ENCODE measurements at regions not wholly inside any gene's neighbourhood (a gene's known extent, or its start where the extent isn't known, plus 50 kb on each side); places are given as distances from the start of the nearest gene placed in this dataset.

DNA sequence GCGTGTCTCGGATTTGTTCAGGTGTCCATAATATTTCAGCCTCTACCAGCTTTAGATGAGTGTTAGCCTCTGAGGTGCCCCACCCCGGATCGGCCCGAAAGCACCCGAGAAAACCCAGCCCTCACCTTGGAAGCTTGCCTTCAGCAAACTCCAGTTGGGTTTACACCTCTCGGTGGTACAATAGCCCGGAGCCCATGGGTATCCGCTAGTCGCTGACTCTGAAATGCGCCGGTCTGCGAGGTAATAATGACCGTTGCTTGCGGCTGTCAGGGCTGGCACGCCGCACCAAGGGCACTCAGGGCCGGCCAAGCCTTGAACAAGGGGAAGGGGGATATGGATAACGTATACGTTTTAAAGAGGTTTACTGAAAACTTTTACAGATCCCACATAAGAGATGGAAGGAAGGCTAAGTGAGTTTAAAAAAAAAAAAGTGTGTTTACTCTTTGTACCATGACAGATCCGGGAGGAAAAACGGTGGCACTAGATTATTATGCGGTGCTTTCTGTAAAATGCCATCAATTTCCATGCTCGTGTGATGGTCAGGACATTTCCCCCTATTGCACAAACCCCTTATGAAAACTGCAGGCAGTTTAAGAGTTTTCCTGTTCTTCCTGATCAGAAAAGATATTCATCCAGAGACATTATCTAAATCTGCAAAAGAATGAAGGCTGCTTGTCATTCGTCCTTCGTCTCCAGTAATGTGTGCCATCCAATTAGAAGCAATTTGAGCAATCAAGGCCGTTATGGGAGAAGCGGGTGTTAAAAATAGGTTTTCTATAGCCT is 124.2 kb downstream of the TMEM161B start:
- Mint-ChIP-seq H3K27ac (no peak overlapping the region), H3K4me3 (no peak overlapping the region), H3K36me3 (ENCODE audit: low read depth) (no peaks in the 10 kb centered on the region), H3K4me1 (peaks cover 10% of the 10 kb centered on the region), H3K27me3 (peaks cover 51% of the 10 kb centered on the region), H3K9me3 (no peaks in the 10 kb centered on the region)
- DNase-seq (no peak), ATAC-seq (no peak)

GRCh38 chr5:88143693-88144218 is 124.9 kb downstream of the TMEM161B start:
- peaks cover 46% of the 10 kb centered on the region for H3K27me3 Mint-ChIP-seq
- no peak overlapping the region for H3K4me3 Mint-ChIP-seq
- no peaks in the 10 kb centered on the region for H3K36me3 Mint-ChIP-seq (ENCODE audit: low read depth)
- H3K9me3 Mint-ChIP-seq = no peaks in the 10 kb centered on the region
- ATAC-seq = no peak
- H3K27ac Mint-ChIP-seq = no peak overlapping the region
- H3K4me1 Mint-ChIP-seq = peaks cover 10% of the 10 kb centered on the region
- DNase-seq = no peak

DNA sequence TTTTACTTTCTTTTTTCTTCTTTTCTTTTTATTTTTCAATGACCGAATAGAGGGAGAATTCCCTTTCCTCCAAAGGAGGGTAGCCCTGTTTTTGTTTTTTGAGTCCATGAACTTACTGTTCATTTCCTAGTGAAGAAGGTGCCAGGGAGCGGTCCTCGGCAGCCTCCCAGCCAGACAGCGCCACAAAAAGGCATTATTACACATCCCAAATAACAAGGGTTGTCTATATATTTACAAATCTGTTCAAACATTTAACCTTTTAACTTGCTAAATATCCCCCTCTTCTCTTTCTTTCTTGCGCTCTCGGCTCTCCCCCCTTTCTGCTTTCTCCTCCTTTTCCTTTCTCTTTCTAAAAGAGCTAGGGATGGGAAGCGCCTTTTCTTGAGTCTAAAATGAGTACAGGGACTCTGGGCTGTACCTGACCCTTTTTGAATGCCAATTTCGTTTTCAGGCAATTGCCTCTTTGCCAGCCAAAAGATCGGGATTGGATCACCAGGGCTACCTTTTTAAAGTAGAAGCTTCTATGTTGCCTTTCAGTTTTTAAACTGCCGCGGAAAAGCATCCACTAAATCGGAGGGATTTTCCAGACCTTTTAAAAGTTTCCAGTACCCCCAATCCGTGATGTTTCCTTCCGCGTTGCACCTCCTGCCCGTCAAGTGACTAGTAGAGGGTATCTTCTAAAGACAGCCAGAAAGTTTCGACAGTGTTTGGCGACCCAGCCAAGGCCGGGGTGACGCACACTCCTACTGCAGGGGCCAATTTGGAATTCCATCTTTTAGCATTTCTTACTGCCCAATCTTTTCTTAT is 125.6 kb downstream of the TMEM161B start:
- ATAC-seq = no peak
- Mint-ChIP-seq H3K27ac (no peak overlapping the region), H3K4me3 (no peak overlapping the region)

DNA sequence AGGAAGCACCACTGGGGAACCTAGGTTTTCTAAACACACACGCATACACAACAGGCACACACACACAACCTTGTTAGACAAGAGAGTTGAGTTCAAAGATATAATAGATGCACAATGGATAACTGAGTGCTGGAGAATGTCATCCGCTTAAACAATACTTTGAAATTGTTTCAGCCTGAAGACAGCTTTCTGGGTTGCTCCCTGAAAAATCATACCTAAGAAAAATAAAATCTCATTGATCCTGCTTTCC is 126.1 kb downstream of the TMEM161B start:
- H3K36me3 Mint-ChIP-seq (ENCODE audit: low read depth) = no peaks in the 10 kb centered on the region
- H3K27ac Mint-ChIP-seq = no peak overlapping the region
- H3K27me3 Mint-ChIP-seq = peaks cover 42% of the 10 kb centered on the region
- H3K4me3 Mint-ChIP-seq = no peak overlapping the region
- DNase-seq = no peak
- H3K9me3 Mint-ChIP-seq = no peaks in the 10 kb centered on the region
- ATAC-seq = no peak
- peaks cover 10% of the 10 kb centered on the region for H3K4me1 Mint-ChIP-seq

More for the DNA sequence above, 125.6 kb downstream of the TMEM161B start:
- DNase-seq = no peak
- H3K4me1 Mint-ChIP-seq = peaks cover 10% of the 10 kb centered on the region
- H3K36me3 Mint-ChIP-seq (ENCODE audit: low read depth) = no peaks in the 10 kb centered on the region
- H3K9me3 Mint-ChIP-seq = no peaks in the 10 kb centered on the region
- H3K27me3 Mint-ChIP-seq = peaks cover 44% of the 10 kb centered on the region

DNA sequence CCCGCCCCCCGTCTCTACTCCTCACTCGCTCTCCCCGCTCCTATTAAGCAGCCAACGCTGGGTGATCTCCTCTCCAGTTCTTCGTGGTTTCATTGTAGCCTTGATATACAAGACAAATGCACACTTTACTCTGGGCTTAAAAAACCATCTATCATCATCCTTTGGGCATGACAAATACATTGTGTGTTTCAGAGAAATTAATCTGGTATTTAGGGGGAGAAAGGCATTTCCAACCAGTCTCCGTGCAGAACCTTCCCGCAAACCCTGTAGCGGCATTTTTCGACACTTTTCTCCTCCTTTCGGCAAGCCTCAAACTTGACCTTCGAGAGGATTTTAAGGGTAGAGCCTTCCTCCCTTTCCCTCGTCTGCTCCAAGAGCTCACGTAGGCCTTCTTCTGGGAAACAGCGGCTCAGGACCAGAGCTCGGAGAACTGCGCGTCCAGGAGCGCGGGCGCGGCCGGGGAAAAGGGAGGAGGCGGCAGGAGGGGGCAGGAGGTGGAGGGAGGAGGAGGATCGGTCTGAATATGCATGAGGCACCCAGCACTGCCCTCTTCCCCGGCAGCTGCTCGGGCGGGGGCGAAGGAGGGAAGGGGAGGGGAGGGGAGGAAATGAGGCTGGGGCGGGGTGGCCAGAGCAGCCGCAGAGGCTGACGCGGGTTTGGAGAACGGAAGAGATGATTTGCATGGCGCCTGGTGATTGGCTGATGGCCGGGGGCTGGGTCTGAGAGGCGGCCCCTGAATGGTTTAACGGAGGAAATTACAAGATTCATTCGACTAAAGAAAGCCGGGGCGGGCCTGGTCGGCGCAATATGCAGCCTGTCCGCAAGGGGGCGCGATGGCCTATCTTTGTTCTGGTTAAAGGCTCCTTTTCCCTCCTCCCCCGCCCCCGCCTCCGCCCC is 127.5 kb downstream of the TMEM161B start:
- Mint-ChIP-seq H3K4me3 (no peak overlapping the region), H3K27ac (no peak overlapping the region), H3K4me1 (peaks cover 10% of the 10 kb centered on the region), H3K27me3 (peaks cover 38% of the 10 kb centered on the region), H3K36me3 (ENCODE audit: low read depth) (no peaks in the 10 kb centered on the region), H3K9me3 (no peaks in the 10 kb centered on the region)
- peak; percentile 83 for DNase-seq
- ATAC-seq = peak; percentile 94

DNA sequence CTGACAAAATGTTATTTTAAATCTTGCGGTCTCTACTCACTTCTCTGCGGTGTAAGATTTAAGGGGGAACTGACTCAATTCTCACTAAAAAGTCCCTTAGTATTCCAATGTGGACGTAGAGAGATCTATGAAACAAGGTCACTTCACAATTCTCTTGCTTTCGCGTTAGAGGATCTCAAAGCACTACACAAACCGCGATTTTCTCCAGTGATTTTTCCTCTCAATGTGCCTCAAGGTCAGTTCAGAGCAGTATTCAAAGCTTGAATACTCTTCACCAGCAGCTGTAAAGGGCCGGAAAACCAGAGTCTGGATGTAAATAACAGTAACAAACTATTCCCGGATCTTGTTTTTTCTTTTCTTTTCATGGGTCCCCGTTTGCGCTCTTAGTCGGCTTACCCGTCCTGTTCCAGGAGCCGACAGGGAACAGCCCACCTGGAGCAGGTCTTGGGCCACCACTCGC is 128.2 kb downstream of the TMEM161B start:
- DNase-seq = no peak
- Mint-ChIP-seq H3K27me3 (peaks cover 34% of the 10 kb centered on the region), H3K9me3 (no peaks in the 10 kb centered on the region), H3K4me3 (no peak overlapping the region), H3K4me1 (peaks cover 9% of the 10 kb centered on the region), H3K36me3 (ENCODE audit: low read depth) (no peaks in the 10 kb centered on the region), H3K27ac (no peak overlapping the region)
- ATAC-seq = no peak

- Mint-ChIP-seq H3K27ac (no peak overlapping the region), H3K4me3 (no peak overlapping the region), H3K4me1 (no peaks in the 10 kb centered on the region), H3K9me3 (peaks cover 7% of the 10 kb centered on the region), H3K27me3 (peaks cover 29% of the 10 kb centered on the region), H3K36me3 (ENCODE audit: low read depth) (no peaks in the 10 kb centered on the region)
- ATAC-seq (no peak), DNase-seq (no peak)
These were observed 138.3 kb downstream of the TMEM161B start for GRCh38 chr5:88130211-88130815.

DNA sequence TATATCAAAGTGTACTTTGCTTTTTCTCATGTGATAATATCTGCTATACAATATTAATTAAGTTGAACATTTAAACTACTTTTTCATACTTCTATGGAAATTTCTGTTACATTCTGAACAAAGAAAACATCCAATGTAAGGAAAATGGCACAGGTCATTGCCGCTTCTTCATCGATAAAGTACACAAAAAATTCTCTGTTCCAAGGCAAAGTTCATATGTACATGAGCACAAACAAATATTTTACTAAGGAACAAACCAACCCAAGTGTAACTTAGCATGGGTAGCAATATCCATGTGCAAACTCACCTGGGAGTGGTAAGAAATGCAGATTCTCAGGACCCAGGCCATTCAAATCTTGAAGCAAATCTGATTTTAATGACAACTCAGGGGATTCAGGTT is 139.8 kb downstream of the TMEM161B start:
- peaks cover 7% of the 10 kb centered on the region for H3K9me3 Mint-ChIP-seq
- H3K4me3 Mint-ChIP-seq = no peak overlapping the region
- no peak for ATAC-seq
- no peaks in the 10 kb centered on the region for H3K36me3 Mint-ChIP-seq (ENCODE audit: low read depth)
- H3K27ac Mint-ChIP-seq = no peak overlapping the region
- peaks cover 20% of the 10 kb centered on the region for H3K27me3 Mint-ChIP-seq
- DNase-seq = no peak
- H3K4me1 Mint-ChIP-seq = no peaks in the 10 kb centered on the region

GRCh38 chr5:88119535-88120125 is 149.0 kb downstream of the TMEM161B start:
- no peak for ATAC-seq
- DNase-seq = no peak
- Mint-ChIP-seq H3K36me3 (ENCODE audit: low read depth) (no peaks in the 10 kb centered on the region), H3K4me1 (no peaks in the 10 kb centered on the region), H3K27me3 (peaks cover 31% of the 10 kb centered on the region), H3K27ac (no peak overlapping the region), H3K4me3 (no peak overlapping the region), H3K9me3 (peaks cover 8% of the 10 kb centered on the region)

DNA sequence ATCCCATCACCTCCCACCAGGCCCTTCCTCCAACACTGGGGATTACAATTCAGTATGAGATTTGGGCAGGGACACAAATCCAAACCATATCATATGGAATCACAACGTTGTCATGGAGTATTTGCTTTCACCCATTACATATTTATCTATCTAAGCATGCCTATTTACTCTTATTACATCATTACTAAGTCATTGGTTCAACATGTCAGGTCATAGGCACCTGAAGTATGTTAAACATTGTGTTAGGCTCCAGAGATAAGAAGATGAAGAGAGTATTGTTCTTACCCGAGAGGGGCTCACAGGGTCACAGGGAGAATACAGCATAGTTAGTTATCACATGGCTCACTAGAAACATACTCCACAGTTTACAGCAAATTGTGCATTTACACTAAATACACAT is 150.5 kb downstream of the TMEM161B start:
- no peak overlapping the region for H3K4me3 Mint-ChIP-seq
- no peak overlapping the region for H3K27ac Mint-ChIP-seq
- peaks cover 8% of the 10 kb centered on the region for H3K9me3 Mint-ChIP-seq
- H3K4me1 Mint-ChIP-seq = no peaks in the 10 kb centered on the region
- peaks cover 31% of the 10 kb centered on the region for H3K27me3 Mint-ChIP-seq
- DNase-seq (no peak), ATAC-seq (no peak)
- H3K36me3 Mint-ChIP-seq (ENCODE audit: low read depth) = no peaks in the 10 kb centered on the region

- Mint-ChIP-seq H3K4me1 (no peaks in the 10 kb centered on the region), H3K4me3 (no peak overlapping the region), H3K36me3 (ENCODE audit: low read depth) (no peaks in the 10 kb centered on the region), H3K9me3 (peaks cover 8% of the 10 kb centered on the region), H3K27ac (no peak overlapping the region), H3K27me3 (peaks cover 31% of the 10 kb centered on the region)
- DNase-seq (no peak), ATAC-seq (no peak)
These were observed 151.1 kb downstream of the TMEM161B start for GRCh38 chr5:88117546-88117945.

GRCh38 chr5:88116396-88116795 is 152.2 kb downstream of the TMEM161B start:
- H3K27me3 Mint-ChIP-seq = peaks cover 25% of the 10 kb centered on the region
- H3K27ac Mint-ChIP-seq = no peak overlapping the region
- H3K4me3 Mint-ChIP-seq = no peak overlapping the region
- H3K36me3 Mint-ChIP-seq (ENCODE audit: low read depth) = no peaks in the 10 kb centered on the region
- H3K4me1 Mint-ChIP-seq = no peaks in the 10 kb centered on the region
- DNase-seq (no peak), ATAC-seq (no peak)
- H3K9me3 Mint-ChIP-seq = no peaks in the 10 kb centered on the region

- Mint-ChIP-seq H3K4me1 (no peaks in the 10 kb centered on the region), H3K27me3 (peaks cover 20% of the 10 kb centered on the region), H3K36me3 (ENCODE audit: low read depth) (no peaks in the 10 kb centered on the region), H3K9me3 (no peaks in the 10 kb centered on the region), H3K27ac (no peak overlapping the region), H3K4me3 (no peak overlapping the region)
- DNase-seq = no peak
- no peak for ATAC-seq
These were observed 153.4 kb downstream of the TMEM161B start for GRCh38 chr5:88115211-88115610.

DNA sequence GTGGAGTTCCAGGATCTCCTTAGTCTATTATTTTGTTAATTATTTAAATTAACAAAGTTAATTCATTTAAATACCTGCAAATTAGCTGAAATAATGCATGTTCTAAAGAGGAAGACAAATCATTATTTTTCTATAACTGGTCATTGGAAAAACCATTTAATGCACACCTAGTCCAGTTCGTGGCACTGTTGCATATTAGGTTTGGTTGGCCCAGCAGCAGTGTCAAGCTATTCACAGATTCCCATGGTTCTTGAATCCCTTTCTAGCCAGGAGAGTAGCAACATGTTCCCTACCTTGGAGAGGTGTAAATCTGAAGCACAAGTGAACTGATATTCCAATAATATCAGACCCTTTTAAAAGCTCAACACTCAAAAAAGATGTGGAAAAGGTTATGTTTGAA is 155.2 kb downstream of the TMEM161B start:
- Mint-ChIP-seq H3K27ac (no peak overlapping the region), H3K4me1 (no peaks in the 10 kb centered on the region), H3K9me3 (no peaks in the 10 kb centered on the region), H3K27me3 (peaks cover 12% of the 10 kb centered on the region), H3K4me3 (no peak overlapping the region), H3K36me3 (ENCODE audit: low read depth) (no peaks in the 10 kb centered on the region)
- ATAC-seq (no peak), DNase-seq (no peak)
